Keratinocyte (primary cell): ENCODE measurements at regions not wholly inside any gene's neighbourhood (a gene's known extent, or its start where the extent isn't known, plus 50 kb on each side); places are given as distances from the start of the nearest gene placed in this dataset.
"Not testable (repeated sequence)": the region's sequence is repeated elsewhere in the genome, so short reads cannot be mapped to it uniquely, and the experiment has no call there.

Experiments
- DNase-seq: peaks from one replicate; pipeline ENCODE4 v3.0.0-alpha.2; 2011; ENCODE audit warnings: low read depth, missing footprints, low spot score
- FAIRE-seq: peaks from 2 replicates; lab custom pipeline; 2011; peaks lifted over from hg19 to GRCh38; lab: Jason Lieb, UNC
- H2AFZ ChIP-seq: 2 replicates; pipeline ENCODE4 v1.6.0; 2012; ENCODE audit warnings: low read length, control low read depth, inconsistent platforms; ENCODE audit not compliant: control insufficient read depth
- H3K27ac ChIP-seq: 2 replicates; pipeline ENCODE4 v1.5.1; 2011; ENCODE audit warnings: low read length; ENCODE audit not compliant: control insufficient read depth, insufficient read depth
- H3K27me3 ChIP-seq: 3 replicates; pipeline ENCODE4 v1.6.0; 2011; ENCODE audit warnings: low read length; ENCODE audit not compliant: control insufficient read depth, insufficient read depth; ENCODE audit errors: extremely low read depth
- H3K36me3 ChIP-seq, 2 experiments: 2 replicates in 1 of 2; 3 replicates in 1 of 2; pipeline ENCODE4 v1.5.1; 2011; ENCODE audit warnings: low read length in 2 of 2, mild to moderate bottlenecking in 1 of 2; ENCODE audit not compliant: control insufficient read depth in 2 of 2, insufficient read depth in 2 of 2; ENCODE audit errors: extremely low read depth in 1 of 2
- H3K4me1 ChIP-seq: 3 replicates; pipeline ENCODE4 v1.5.1; 2011; ENCODE audit warnings: low read length; ENCODE audit not compliant: control insufficient read depth, insufficient read depth; ENCODE audit errors: extremely low read depth
- H3K4me2 ChIP-seq: 3 replicates; pipeline ENCODE4 v1.6.0; 2011; ENCODE audit warnings: low read depth, low read length; ENCODE audit not compliant: control insufficient read depth, insufficient read depth; ENCODE audit errors: extremely low read depth
- H3K4me3 ChIP-seq, 3 experiments: fragments of 200-600 bp in 1 of 3; sonication (generic) in 1 of 3; 2 replicates in 2 of 3; 3 replicates in 1 of 3; pipeline ENCODE4 v1.5.1; 2011 to 2016; ENCODE audit warnings: low read length in 3 of 3, mild to moderate bottlenecking in 3 of 3, control low read depth in 2 of 3, inconsistent platforms in 1 of 3, low read depth in 1 of 3, mixed read lengths in 1 of 3, mixed run types in 1 of 3, moderate library complexity in 1 of 3; ENCODE audit not compliant: control insufficient read depth in 2 of 3, insufficient read depth in 2 of 3; ENCODE audit errors: extremely low read depth in 1 of 3
- H3K79me2 ChIP-seq: 2 replicates; pipeline ENCODE4 v1.6.0; 2012; ENCODE audit warnings: low read length; ENCODE audit not compliant: control insufficient read depth, insufficient read depth
- H3K9ac ChIP-seq: 3 replicates; pipeline ENCODE4 v1.6.0; 2011; ENCODE audit warnings: low read length; ENCODE audit not compliant: control insufficient read depth, insufficient read depth; ENCODE audit errors: extremely low read depth
- H3K9me1 ChIP-seq: 3 replicates; pipeline ENCODE4 v1.6.0; 2011; ENCODE audit warnings: low read length; ENCODE audit not compliant: control insufficient read depth, insufficient read depth; ENCODE audit errors: extremely low read depth
- H3K9me3 ChIP-seq: 2 replicates; pipeline ENCODE4 v1.5.1; 2012; ENCODE audit warnings: low read depth, low read length; ENCODE audit not compliant: control insufficient read depth
- H4K20me1 ChIP-seq: 3 replicates; pipeline ENCODE4 v1.6.0; 2011; ENCODE audit warnings: low read length; ENCODE audit not compliant: control insufficient read depth, insufficient read depth; ENCODE audit errors: extremely low read depth
- EZH2 ChIP-seq: IDR thresholded peaks from one replicate; pipeline ENCODE4 v1.6.1; 2012; ENCODE audit warnings: inconsistent platforms, mild to moderate bottlenecking, low read length, moderate library complexity
- dilution Hi-C: fragments of 300-500 bp; cut with MboI; formaldehyde crosslinking; loops from one replicate; pipeline ENCODE4 v1.7.0; 2020; ENCODE audit warnings: low sequenced_read_pairs; ENCODE audit not compliant: extremely low pct_ligation_motif_present
- TF ChIP-seq, protein P1 (sequence below), 3 experiments: IDR thresholded peaks in 1 of 3; conservative IDR thresholded peaks in 1 of 3; optimal IDR thresholded peaks in 1 of 3; 2 replicates in 2 of 3; 3 replicates in 1 of 3; pipeline versions ENCODE3 to v1.5.1; 2011; ENCODE audit warnings: low read length in 3 of 3, mild to moderate bottlenecking in 3 of 3, moderate library complexity in 2 of 3, control low read depth in 1 of 3, inconsistent platforms in 1 of 3; ENCODE audit not compliant: insufficient read depth in 2 of 3; ENCODE audit errors: extremely low read depth in 1 of 3

DNA sequence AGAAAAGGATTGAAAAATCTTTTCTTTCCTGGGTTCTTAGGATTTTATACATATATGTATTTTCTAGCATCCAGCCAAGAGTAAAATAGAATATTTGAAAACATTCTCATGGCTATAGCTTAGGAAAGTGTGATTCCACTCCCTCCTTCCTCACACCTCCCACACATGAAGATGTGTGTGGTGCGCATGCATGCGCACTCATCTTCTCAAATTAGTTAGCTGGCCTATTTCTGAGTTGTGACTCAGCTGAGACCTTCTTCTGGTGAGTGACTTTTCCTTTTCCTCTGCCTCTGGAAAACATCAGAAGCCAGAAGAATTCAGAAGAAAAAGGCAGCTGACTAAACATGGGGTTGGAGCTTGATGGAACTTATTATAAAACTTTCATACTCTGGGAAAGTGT, 149.8 kb downstream of the OR4C45 start:
- no peak overlapping the region for H3K4me3 ChIP-seq
- dilution Hi-C loops: no loop called here
- no peaks in the 10 kb centered on the region for H4K20me1 ChIP-seq
- H3K9ac ChIP-seq: no peak overlapping the region
- H3K27ac ChIP-seq: no peak overlapping the region
- no peaks in the 10 kb centered on the region for H3K4me1 ChIP-seq
- no peak overlapping the region for H3K4me2 ChIP-seq
- no peaks in the 10 kb centered on the region for H3K9me3 ChIP-seq
- FAIRE-seq (no peak), DNase-seq (no peak)
- H3K79me2 ChIP-seq: no peaks in the 10 kb centered on the region
- H3K36me3 ChIP-seq: no peaks in the 10 kb centered on the region
- H3K9me1 ChIP-seq: no peaks in the 10 kb centered on the region
- TF ChIP-seq, protein P1, sequence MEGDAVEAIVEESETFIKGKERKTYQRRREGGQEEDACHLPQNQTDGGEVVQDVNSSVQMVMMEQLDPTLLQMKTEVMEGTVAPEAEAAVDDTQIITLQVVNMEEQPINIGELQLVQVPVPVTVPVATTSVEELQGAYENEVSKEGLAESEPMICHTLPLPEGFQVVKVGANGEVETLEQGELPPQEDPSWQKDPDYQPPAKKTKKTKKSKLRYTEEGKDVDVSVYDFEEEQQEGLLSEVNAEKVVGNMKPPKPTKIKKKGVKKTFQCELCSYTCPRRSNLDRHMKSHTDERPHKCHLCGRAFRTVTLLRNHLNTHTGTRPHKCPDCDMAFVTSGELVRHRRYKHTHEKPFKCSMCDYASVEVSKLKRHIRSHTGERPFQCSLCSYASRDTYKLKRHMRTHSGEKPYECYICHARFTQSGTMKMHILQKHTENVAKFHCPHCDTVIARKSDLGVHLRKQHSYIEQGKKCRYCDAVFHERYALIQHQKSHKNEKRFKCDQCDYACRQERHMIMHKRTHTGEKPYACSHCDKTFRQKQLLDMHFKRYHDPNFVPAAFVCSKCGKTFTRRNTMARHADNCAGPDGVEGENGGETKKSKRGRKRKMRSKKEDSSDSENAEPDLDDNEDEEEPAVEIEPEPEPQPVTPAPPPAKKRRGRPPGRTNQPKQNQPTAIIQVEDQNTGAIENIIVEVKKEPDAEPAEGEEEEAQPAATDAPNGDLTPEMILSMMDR (optimal IDR thresholded peaks at IDR 0.05 in 1 of 3, IDR thresholded peaks at IDR 0.05 in 1 of 3, conservative IDR thresholded peaks at IDR 0.05 in 1 of 3; ENCODE audit: extremely low read depth in 1 of 3, insufficient read depth in 2 of 3, low read length in 3 of 3): no peak
- no peak for TF ChIP-seq EZH2
- no peaks in the 10 kb centered on the region for H3K27me3 ChIP-seq
- no peak overlapping the region for H2AFZ ChIP-seq

DNA sequence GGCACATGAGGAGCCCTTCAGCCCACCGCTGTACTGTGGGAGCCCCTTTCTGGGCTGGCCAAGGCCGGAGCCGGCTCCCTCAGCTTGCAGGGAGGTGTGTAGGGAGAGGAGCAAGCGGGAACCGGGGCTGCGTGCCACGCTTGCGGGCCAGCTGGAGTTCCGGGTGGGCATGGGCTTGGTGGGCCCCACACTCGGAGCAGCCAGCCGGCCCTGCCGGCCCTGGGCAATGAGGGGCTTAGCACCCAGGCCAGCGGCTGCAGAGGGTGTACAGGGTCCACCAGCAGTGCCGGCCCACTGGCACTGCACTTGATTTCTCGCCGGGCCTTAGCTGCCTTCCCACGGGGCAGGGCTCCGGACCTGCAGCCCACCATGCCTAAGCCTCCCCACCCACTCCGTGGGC, 150.5 kb downstream of the OR4C45 start:
- FAIRE-seq, H3K9me1 ChIP-seq, H3K9me3 ChIP-seq, H3K79me2 ChIP-seq, H3K4me1 ChIP-seq, dilution Hi-C loops, H3K27me3 ChIP-seq, H3K4me2 ChIP-seq, H3K9ac ChIP-seq, DNase-seq, H3K36me3 ChIP-seq, H3K4me3 ChIP-seq, H4K20me1 ChIP-seq, H3K27ac ChIP-seq, H2AFZ ChIP-seq: not testable (repeated sequence)

DNA sequence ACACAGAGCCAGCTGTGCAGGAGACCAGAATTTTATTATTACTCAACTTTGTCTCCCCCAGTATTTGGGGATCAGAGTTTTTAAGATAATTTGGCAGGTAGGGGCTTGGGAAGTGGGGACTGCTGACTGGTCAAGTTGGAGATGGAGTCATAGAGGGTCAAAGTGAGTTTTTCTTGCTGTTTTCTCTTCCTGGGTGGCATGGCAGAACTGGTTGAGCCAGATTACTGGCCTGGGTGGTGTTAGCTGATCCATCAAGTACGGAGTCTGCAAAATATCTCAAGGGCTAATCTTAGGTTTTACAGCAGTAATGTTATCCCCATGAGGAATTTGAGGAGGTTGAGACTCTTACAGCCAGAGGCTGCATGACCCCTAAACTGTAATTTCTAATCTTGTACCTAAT, 153.5 kb downstream of the OR4C45 start:
- H4K20me1 ChIP-seq: no peaks in the 10 kb centered on the region

More for the DNA sequence above, 153.5 kb downstream of the OR4C45 start:
- Histone ChIP-seq H3K27ac (no peak overlapping the region), H3K27me3 (no peaks in the 10 kb centered on the region), H3K9ac (no peak overlapping the region), H2AFZ (no peak overlapping the region), H3K4me2 (no peak overlapping the region), H3K4me1 (no peaks in the 10 kb centered on the region), H3K4me3 (no peak overlapping the region), H3K9me3 (no peaks in the 10 kb centered on the region), H3K9me1 (no peaks in the 10 kb centered on the region), H3K79me2 (no peaks in the 10 kb centered on the region), H3K36me3 (no peaks in the 10 kb centered on the region)
- TF ChIP-seq, protein P1 (optimal IDR thresholded peaks at IDR 0.05 in 1 of 3, IDR thresholded peaks at IDR 0.05 in 1 of 3, conservative IDR thresholded peaks at IDR 0.05 in 1 of 3; ENCODE audit: extremely low read depth in 1 of 3, insufficient read depth in 2 of 3, low read length in 3 of 3): no peak
- no peak for TF ChIP-seq EZH2
- FAIRE-seq (no peak), DNase-seq (no peak)
- dilution Hi-C loops: no loop called here
